Mesendoderm (in vitro differentiated cells): ENCODE measurements at regions not wholly inside any gene's neighbourhood (a gene's known extent, or its start where the extent isn't known, plus 50 kb on each side); places are given as distances from the start of the nearest gene placed in this dataset.

Experiments used
- DNase-seq: peaks from one replicate; pipeline ENCODE4 v3.0.0; 2013
- H2AK5ac ChIP-seq: 2 replicates; pipeline ENCODE4 v1.6.1; 2013; ENCODE audit warnings: low read length, inconsistent platforms
- H2BK120ac ChIP-seq: 2 replicates; pipeline ENCODE4 v1.6.1; 2013; ENCODE audit warnings: low read depth, mild to moderate bottlenecking, low read length, moderate library complexity, mixed read lengths
- H2BK15ac ChIP-seq: replicated peaks from 2 replicates; pipeline ENCODE4 v1.6.1; 2013; ENCODE audit warnings: low read depth, mild to moderate bottlenecking, moderate library complexity
- H2BK5ac ChIP-seq: 2 replicates; pipeline ENCODE4 v1.6.1; 2013; ENCODE audit warnings: low read length, inconsistent platforms
- H3K18ac ChIP-seq: 2 replicates; pipeline ENCODE4 v1.6.1; 2013; ENCODE audit warnings: mild to moderate bottlenecking, low read length, mixed read lengths
- H3K23ac ChIP-seq: one replicate; pipeline ENCODE4 v1.6.1; 2013; ENCODE audit warnings: low read length
- H3K27ac ChIP-seq: 2 replicates; pipeline ENCODE4 v1.5.1; 2013; ENCODE audit warnings: low read depth, mild to moderate bottlenecking, inconsistent platforms, low read length, moderate library complexity
- H3K27me3 ChIP-seq: 2 replicates; pipeline ENCODE4 v1.6.1; 2013; ENCODE audit warnings: low read length, control low read depth, mild to moderate bottlenecking, inconsistent platforms; ENCODE audit not compliant: insufficient read depth, poor library complexity
- H3K36me3 ChIP-seq: 2 replicates; pipeline ENCODE4 v1.6.1; 2013; ENCODE audit warnings: low read length, inconsistent platforms; ENCODE audit not compliant: control insufficient read depth, insufficient read depth
- H3K4ac ChIP-seq: one replicate; pipeline ENCODE4 v1.6.1; 2013; ENCODE audit warnings: low read depth, mild to moderate bottlenecking, low read length, moderate library complexity
- H3K4me1 ChIP-seq: 2 replicates; pipeline ENCODE4 v1.6.1; 2013; ENCODE audit warnings: low read depth, low read length, inconsistent platforms; ENCODE audit not compliant: control insufficient read depth
- H3K4me2 ChIP-seq: 2 replicates; pipeline ENCODE4 v1.6.1; 2013; ENCODE audit warnings: low read length
- H3K4me3 ChIP-seq: 2 replicates; pipeline ENCODE4 v1.5.1; 2013; ENCODE audit warnings: mild to moderate bottlenecking, low read length
- H3K56ac ChIP-seq: one replicate; pipeline ENCODE4 v1.6.1; 2013; ENCODE audit warnings: low read length
- H3K79me1 ChIP-seq: 2 replicates; pipeline ENCODE4 v1.6.1; 2013; ENCODE audit warnings: low read length, inconsistent platforms
- H3K79me2 ChIP-seq: 2 replicates; pipeline ENCODE4 v1.6.1; 2013; ENCODE audit warnings: mild to moderate bottlenecking, low read length; ENCODE audit not compliant: control insufficient read depth, insufficient read depth
- H3K9ac ChIP-seq: 2 replicates; pipeline ENCODE4 v1.6.1; 2013; ENCODE audit warnings: low read length, inconsistent platforms
- H4K5ac ChIP-seq: one replicate; pipeline ENCODE4 v1.6.1; 2013; ENCODE audit warnings: low read length
- H4K8ac ChIP-seq: one replicate; pipeline ENCODE4 v1.6.1; 2013; ENCODE audit warnings: low read depth, mild to moderate bottlenecking, control low read depth, low read length, moderate library complexity
- WGBS: extraction: QIAGEN DNeasy Blood & Tissue Kit; methylation state at CpG from one replicate; pipeline ENCODE4 v1.1.7; 2013; ENCODE audit warnings: low lambda C conversion rate, missing lambda C conversion rate; ENCODE audit not compliant: insufficient coverage; ENCODE audit errors: extremely low coverage; 5-methylcytosine and 5-hydroxymethylcytosine counted together

GRCh38 chr10:57094965-57095364 is 733.9 kb upstream of the ZWINT start:
- no peak overlapping the region for H3K4ac ChIP-seq
- no peak overlapping the region for H3K4me3 ChIP-seq
- no peaks in the 10 kb centered on the region for H3K79me2 ChIP-seq
- no peak overlapping the region for H4K5ac ChIP-seq
- H3K9ac ChIP-seq: no peak overlapping the region
- no peak overlapping the region for H4K8ac ChIP-seq
- H3K4me1 ChIP-seq: no peaks in the 10 kb centered on the region
- no peak overlapping the region for H3K56ac ChIP-seq
- H2BK120ac ChIP-seq: no peak overlapping the region
- DNase-seq: no peak
- no peak overlapping the region for H3K18ac ChIP-seq
- WGBS: no CpG with 5 or more reads among the region's 7 CpGs
- H3K23ac ChIP-seq: no peak overlapping the region
- H3K36me3 ChIP-seq: no peaks in the 10 kb centered on the region
- no peaks in the 10 kb centered on the region for H3K27me3 ChIP-seq
- no peak overlapping the region for H2BK5ac ChIP-seq
- no peak overlapping the region for H3K4me2 ChIP-seq
- H3K79me1 ChIP-seq: no peaks in the 10 kb centered on the region
- no peak overlapping the region for H2AK5ac ChIP-seq
- no peak overlapping the region for H2BK15ac ChIP-seq
- no peak overlapping the region for H3K27ac ChIP-seq

- no peak overlapping the region for H3K9ac ChIP-seq
- no peak overlapping the region for H4K5ac ChIP-seq
- H2BK5ac ChIP-seq: no peak overlapping the region
- no peak overlapping the region for H2BK120ac ChIP-seq
- H2AK5ac ChIP-seq: no peak overlapping the region
- H3K27ac ChIP-seq: no peak overlapping the region
- no peak for DNase-seq
- H3K27me3 ChIP-seq: no peaks in the 10 kb centered on the region
- H3K56ac ChIP-seq: no peak overlapping the region
- H3K79me1 ChIP-seq: no peaks in the 10 kb centered on the region
- H3K18ac ChIP-seq: no peak overlapping the region
- no peaks in the 10 kb centered on the region for H3K4me1 ChIP-seq
- H3K4me3 ChIP-seq: no peak overlapping the region
- no peaks in the 10 kb centered on the region for H3K79me2 ChIP-seq
- no peak overlapping the region for H3K4ac ChIP-seq
- no peak overlapping the region for H3K23ac ChIP-seq
- no peak overlapping the region for H4K8ac ChIP-seq
- H3K4me2 ChIP-seq: no peak overlapping the region
- H3K36me3 ChIP-seq: no peaks in the 10 kb centered on the region
- H2BK15ac ChIP-seq: no peak overlapping the region
Measured at GRCh38 chr10:57094083-57094482, 733.0 kb upstream of the ZWINT start.

GRCh38 chr10:57053530-57053929 is 692.5 kb upstream of the ZWINT start:
- H4K8ac ChIP-seq: no peak overlapping the region
- H3K56ac ChIP-seq: no peak overlapping the region
- H2BK120ac ChIP-seq: no peak overlapping the region
- no CpG with 5 or more reads among the region's 6 CpGs for WGBS
- H3K4me3 ChIP-seq: no peak overlapping the region
- no peak overlapping the region for H3K18ac ChIP-seq
- H3K4ac ChIP-seq: no peak overlapping the region
- H3K36me3 ChIP-seq: no peaks in the 10 kb centered on the region
- no peak overlapping the region for H3K23ac ChIP-seq
- H2BK5ac ChIP-seq: no peak overlapping the region
- no peak overlapping the region for H2BK15ac ChIP-seq
- no peaks in the 10 kb centered on the region for H3K27me3 ChIP-seq
- no peak overlapping the region for H3K9ac ChIP-seq
- H3K4me1 ChIP-seq: no peaks in the 10 kb centered on the region
- H2AK5ac ChIP-seq: no peak overlapping the region
- DNase-seq: no peak
- no peak overlapping the region for H4K5ac ChIP-seq
- H3K79me1 ChIP-seq: no peaks in the 10 kb centered on the region
- no peaks in the 10 kb centered on the region for H3K79me2 ChIP-seq
- H3K27ac ChIP-seq: no peak overlapping the region
- H3K4me2 ChIP-seq: no peak overlapping the region

- H3K9ac ChIP-seq: no peak overlapping the region
Measured at GRCh38 chr10:57049096-57049495, 688.0 kb upstream of the ZWINT start.

GRCh38 chr10:57038531-57038930 is 677.5 kb upstream of the ZWINT start:
- H2AK5ac ChIP-seq: no peak overlapping the region
- no peak overlapping the region for H3K23ac ChIP-seq
- no peak overlapping the region for H3K18ac ChIP-seq
- no peak overlapping the region for H3K27ac ChIP-seq
- H2BK15ac ChIP-seq: no peak overlapping the region
- no peak overlapping the region for H4K8ac ChIP-seq
- no peaks in the 10 kb centered on the region for H3K4me1 ChIP-seq
- H3K27me3 ChIP-seq: no peaks in the 10 kb centered on the region
- no peak for DNase-seq
- H3K36me3 ChIP-seq: no peaks in the 10 kb centered on the region
- no peak overlapping the region for H3K9ac ChIP-seq
- no peaks in the 10 kb centered on the region for H3K79me1 ChIP-seq
- no peak overlapping the region for H3K4ac ChIP-seq
- no peak overlapping the region for H4K5ac ChIP-seq
- no peak overlapping the region for H3K56ac ChIP-seq
- H3K4me3 ChIP-seq: no peak overlapping the region
- H2BK5ac ChIP-seq: no peak overlapping the region
- no peak overlapping the region for H3K4me2 ChIP-seq
- WGBS: no CpG with 5 or more reads among the region's 2 CpGs
- H2BK120ac ChIP-seq: no peak overlapping the region
- no peaks in the 10 kb centered on the region for H3K79me2 ChIP-seq

More at GRCh38 chr10:57049096-57049495, 688.0 kb upstream of the ZWINT start:
- Histone ChIP-seq H3K27me3 (no peaks in the 10 kb centered on the region), H3K79me2 (no peaks in the 10 kb centered on the region), H3K36me3 (no peaks in the 10 kb centered on the region), H3K27ac (no peak overlapping the region), H3K4me2 (no peak overlapping the region), H4K5ac (no peak overlapping the region), H2AK5ac (no peak overlapping the region), H3K18ac (no peak overlapping the region), H2BK15ac (no peak overlapping the region), H4K8ac (no peak overlapping the region), H3K4me1 (no peaks in the 10 kb centered on the region), H2BK5ac (no peak overlapping the region), H3K4me3 (no peak overlapping the region), H3K56ac (no peak overlapping the region), H3K79me1 (no peaks in the 10 kb centered on the region), H3K4ac (no peak overlapping the region), H3K23ac (no peak overlapping the region), H2BK120ac (no peak overlapping the region)
- no CpG with 5 or more reads among the region's 2 CpGs for WGBS
- DNase-seq: peak; percentile 42

GRCh38 chr10:57035310-57035709 is 674.3 kb upstream of the ZWINT start:
- H2BK5ac ChIP-seq: no peak overlapping the region
- H3K9ac ChIP-seq: no peak overlapping the region
- H2BK120ac ChIP-seq: no peak overlapping the region
- H3K4me3 ChIP-seq: no peak overlapping the region
- no peak overlapping the region for H3K18ac ChIP-seq
- H3K4me2 ChIP-seq: no peak overlapping the region
- H3K23ac ChIP-seq: no peak overlapping the region
- no peak overlapping the region for H2AK5ac ChIP-seq
- no peak overlapping the region for H3K27ac ChIP-seq
- WGBS: no CpG with 5 or more reads among the region's 2 CpGs
- DNase-seq: no peak
- H4K8ac ChIP-seq: no peak overlapping the region
- no peaks in the 10 kb centered on the region for H3K79me1 ChIP-seq
- H3K4ac ChIP-seq: no peak overlapping the region
- H3K27me3 ChIP-seq: no peaks in the 10 kb centered on the region
- no peak overlapping the region for H3K56ac ChIP-seq
- no peak overlapping the region for H4K5ac ChIP-seq
- H2BK15ac ChIP-seq: no peak overlapping the region
- no peaks in the 10 kb centered on the region for H3K36me3 ChIP-seq
- no peaks in the 10 kb centered on the region for H3K79me2 ChIP-seq
- H3K4me1 ChIP-seq: no peaks in the 10 kb centered on the region
